CD4-positive, CD25-positive, alpha-beta regulatory T cell (primary cell): ENCODE measurements at regions not wholly inside any gene's neighbourhood (a gene's known extent, or its start where the extent isn't known, plus 50 kb on each side); places are given as distances from the start of the nearest gene placed in this dataset.
A peak's percentile ranks its signal among the peaks of the same experiment; 100 is the strongest.
"Not testable (repeated sequence)": the region's sequence is repeated elsewhere in the genome, so short reads cannot be mapped to it uniquely, and the experiment has no call there.

ENCODE experiments used
- ATAC-seq, 2 donors: fragments of 150-1000 bp; cut with Tn5 transposase; one replicate each; pipeline ENCODE4 v1.10.0; 2021; ENCODE audit warnings: low read depth in 2 of 2, moderate number of reproducible peaks in 2 of 2, moderate library complexity in 1 of 2
- DNase-seq, 3 donors: peaks; one replicate each; pipeline versions ENCODE4 v3.0.0 to v3.0.0-alpha.2; 2012 to 2022; ENCODE audit warnings: mixed read lengths in 1 of 3
- H3K27ac ChIP-seq: one replicate; pipeline ENCODE4 v1.7.0; 2013; ENCODE audit warnings: mild to moderate bottlenecking, low read length; ENCODE audit not compliant: insufficient read depth, poor library complexity, severe bottlenecking
- H3K27me3 ChIP-seq: one replicate; pipeline ENCODE4 v1.7.0; 2013; ENCODE audit warnings: low read length; ENCODE audit not compliant: control insufficient read depth, insufficient read depth
- H3K36me3 ChIP-seq: one replicate; pipeline ENCODE4 v1.7.0; 2013; ENCODE audit warnings: mild to moderate bottlenecking, low read length, moderate library complexity; ENCODE audit not compliant: control insufficient read depth, insufficient read depth
- H3K4me1 ChIP-seq: 2 replicates; pipeline ENCODE4 v1.7.0; 2013; ENCODE audit warnings: mild to moderate bottlenecking, low read length; ENCODE audit not compliant: insufficient read depth, control insufficient read depth, poor library complexity, severe bottlenecking
- H3K4me3 ChIP-seq: one replicate; pipeline ENCODE4 v1.7.0; 2013; ENCODE audit warnings: low read depth, mild to moderate bottlenecking, low read length, moderate library complexity
- H3K9me3 ChIP-seq, 2 experiments: 1 replicate in 1 of 2; 2 replicates in 1 of 2; pipeline ENCODE4 v1.7.0; 2013; ENCODE audit warnings: low read length in 2 of 2, mild to moderate bottlenecking in 1 of 2, moderate library complexity in 1 of 2; ENCODE audit not compliant: control insufficient read depth in 2 of 2
- H3K27ac Mint-ChIP-seq, 3 donors: one replicate each; pipeline ENCODE4 v1.8.0; 2020 to 2022; ENCODE audit warnings: mild to moderate bottlenecking in 3 of 3, mixed read lengths in 3 of 3, moderate library complexity in 2 of 3
- H3K27me3 Mint-ChIP-seq: one replicate; pipeline ENCODE4 v1.8.0; 2022; ENCODE audit warnings: mild to moderate bottlenecking, mixed read lengths
- H3K36me3 Mint-ChIP-seq: one replicate; pipeline ENCODE4 v1.8.0; 2020; ENCODE audit warnings: mixed read lengths
- H3K4me1 Mint-ChIP-seq, 4 donors: one replicate each; pipeline ENCODE4 v1.8.0; 2020 to 2022; ENCODE audit warnings: mixed read lengths in 4 of 4, mild to moderate bottlenecking in 1 of 4
- H3K4me3 Mint-ChIP-seq, 4 donors: one replicate each; pipeline ENCODE4 v1.8.0; 2020 to 2022; ENCODE audit warnings: mild to moderate bottlenecking in 4 of 4, mixed read lengths in 4 of 4, moderate library complexity in 3 of 4
- H3K9me3 Mint-ChIP-seq, 7 donors: one replicate each; pipeline ENCODE4 v1.8.0; 2020 to 2022; ENCODE audit warnings: mixed read lengths in 7 of 7, mild to moderate bottlenecking in 3 of 7, moderate library complexity in 2 of 7

DNA sequence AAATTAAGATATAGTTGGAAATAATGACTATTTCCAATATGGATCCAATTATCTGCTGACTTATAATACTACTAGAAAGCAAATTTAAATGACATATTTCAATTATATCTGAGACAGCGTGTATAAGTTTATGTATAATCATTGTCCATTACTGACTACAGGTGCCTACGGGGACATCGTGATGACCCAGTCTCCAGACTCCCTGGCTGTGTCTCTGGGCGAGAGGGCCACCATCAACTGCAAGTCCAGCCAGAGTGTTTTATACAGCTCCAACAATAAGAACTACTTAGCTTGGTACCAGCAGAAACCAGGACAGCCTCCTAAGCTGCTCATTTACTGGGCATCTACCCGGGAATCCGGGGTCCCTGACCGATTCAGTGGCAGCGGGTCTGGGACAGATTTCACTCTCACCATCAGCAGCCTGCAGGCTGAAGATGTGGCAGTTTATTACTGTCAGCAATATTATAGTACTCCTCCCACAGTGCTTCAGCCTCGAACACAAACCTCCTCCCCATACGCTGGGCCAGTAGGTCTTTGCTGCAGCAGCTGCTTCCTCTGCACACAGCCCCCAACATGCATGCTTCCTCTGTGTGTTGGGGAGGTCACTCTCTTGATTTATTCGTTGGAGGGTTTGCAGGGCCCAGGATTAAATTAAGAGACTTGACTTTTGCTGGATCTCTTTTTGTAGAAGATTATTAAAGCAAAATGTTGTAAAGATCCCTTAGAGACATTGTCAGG is 194.4 kb downstream of the RPIA start:
- H3K27me3 Mint-ChIP-seq = peaks cover 22% of the 10 kb centered on the region
- no peak overlapping the region for H3K4me3 ChIP-seq
- no peaks in the 10 kb centered on the region for H3K4me1 Mint-ChIP-seq
- no peaks in the 10 kb centered on the region for H3K36me3 ChIP-seq
- H3K27ac ChIP-seq = no peak overlapping the region
- no peak overlapping the region for H3K27ac Mint-ChIP-seq
- H3K9me3 Mint-ChIP-seq = peaks cover 0 to 4% (median 0%) of the 10 kb centered on the region in 7 donors
- no peaks in the 10 kb centered on the region for H3K4me1 ChIP-seq
- H3K9me3 ChIP-seq = no peaks in the 10 kb centered on the region
- H3K4me3 Mint-ChIP-seq = no peak overlapping the region
- H3K27me3 ChIP-seq = peaks cover 6% of the 10 kb centered on the region
- no peaks in the 10 kb centered on the region for H3K36me3 Mint-ChIP-seq
- peak in 1 of 2 donors; percentile 39 for ATAC-seq
- DNase-seq = no peak

DNA sequence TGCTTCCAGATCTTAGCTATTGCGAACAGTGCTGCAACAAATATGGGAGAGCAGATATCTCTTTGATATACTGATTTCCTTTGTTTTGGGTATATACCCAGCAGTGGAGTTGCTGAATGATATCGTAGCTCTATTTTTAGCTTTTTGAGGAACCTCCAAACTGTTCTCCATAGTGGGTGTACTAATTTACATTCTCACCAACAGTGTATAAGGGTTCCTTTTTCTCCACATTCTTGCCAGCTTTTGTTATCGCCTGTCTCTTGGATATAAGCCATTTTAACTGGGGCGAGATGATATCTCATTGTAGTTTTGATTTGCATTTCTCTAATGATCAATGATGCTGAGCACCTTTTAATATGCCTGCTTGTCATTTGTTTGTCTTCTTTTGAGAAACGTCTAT is 196.0 kb downstream of the RPIA start:
- H3K27me3 ChIP-seq, H3K4me1 Mint-ChIP-seq, H3K27ac ChIP-seq: not testable (repeated sequence)

DNA sequence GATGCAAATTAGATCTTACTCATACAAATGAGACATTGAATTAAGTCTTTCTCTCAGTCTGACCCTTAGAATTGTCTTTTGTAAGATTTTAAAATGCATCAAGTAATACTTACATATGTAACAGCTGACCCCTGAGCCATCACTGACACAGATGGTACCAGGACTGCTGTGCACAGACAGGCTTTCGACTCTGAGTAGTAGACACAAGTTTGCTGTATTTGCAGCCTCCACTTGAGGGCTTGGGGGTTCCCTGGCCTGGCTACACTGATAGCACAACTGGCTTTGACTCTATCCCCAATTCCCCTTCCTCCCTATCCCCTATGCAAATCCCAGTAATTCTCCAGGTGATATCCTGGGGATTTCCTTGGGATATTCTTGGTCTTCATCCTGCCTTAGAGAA is 200.7 kb downstream of the RPIA start:
- H3K36me3 Mint-ChIP-seq = no peaks in the 10 kb centered on the region
- no peak overlapping the region for H3K27ac Mint-ChIP-seq
- H3K27me3 Mint-ChIP-seq = no peaks in the 10 kb centered on the region

More for the DNA sequence above, 196.0 kb downstream of the RPIA start:
- H3K4me1 ChIP-seq, H3K36me3 ChIP-seq, H3K9me3 ChIP-seq, DNase-seq, H3K27ac Mint-ChIP-seq, H3K9me3 Mint-ChIP-seq, H3K4me3 ChIP-seq, H3K36me3 Mint-ChIP-seq, H3K27me3 Mint-ChIP-seq, H3K4me3 Mint-ChIP-seq, ATAC-seq: not testable (repeated sequence)

DNA sequence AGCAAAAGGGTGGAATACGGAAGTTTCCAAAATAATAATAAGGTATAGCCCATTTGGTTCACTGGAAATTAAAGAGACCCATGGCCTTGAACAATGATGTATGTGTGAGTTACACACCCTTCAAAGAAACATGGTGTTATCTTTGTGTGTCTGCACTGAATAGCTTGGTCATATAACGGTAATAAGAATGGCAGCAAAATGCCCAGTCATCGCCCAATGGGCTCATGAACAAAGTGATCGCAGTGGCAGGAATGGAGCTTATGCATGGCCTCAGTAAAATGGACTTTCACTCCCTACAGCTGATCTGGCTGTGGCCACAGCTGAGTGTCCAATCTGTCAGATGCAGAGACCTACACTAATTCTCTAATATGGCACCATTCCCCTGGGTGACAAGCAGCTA is 201.3 kb downstream of the RPIA start:
- Mint-ChIP-seq H3K27me3 (no peaks in the 10 kb centered on the region), H3K36me3 (no peaks in the 10 kb centered on the region), H3K27ac (no peak overlapping the region), H3K4me1 (no peaks in the 10 kb centered on the region), H3K4me3 (no peak overlapping the region), H3K9me3 (no peaks in the 10 kb centered on the region)
- DNase-seq = no peak
- H3K4me3 ChIP-seq = no peak overlapping the region
- peaks cover 9% of the 10 kb centered on the region for H3K27me3 ChIP-seq
- H3K27ac ChIP-seq = no peak overlapping the region
- no peaks in the 10 kb centered on the region for H3K9me3 ChIP-seq
- no peaks in the 10 kb centered on the region for H3K36me3 ChIP-seq
- ATAC-seq = no peak
- H3K4me1 ChIP-seq = no peaks in the 10 kb centered on the region

More for the DNA sequence above, 200.7 kb downstream of the RPIA start:
- Histone ChIP-seq H3K4me1 (no peaks in the 10 kb centered on the region), H3K4me3 (no peak overlapping the region), H3K27ac (no peak overlapping the region), H3K9me3 (no peaks in the 10 kb centered on the region), H3K36me3 (no peaks in the 10 kb centered on the region), H3K27me3 (peaks cover 4% of the 10 kb centered on the region)
- Mint-ChIP-seq H3K4me3 (no peak overlapping the region), H3K9me3 (no peaks in the 10 kb centered on the region), H3K4me1 (no peaks in the 10 kb centered on the region)
- DNase-seq (no peak), ATAC-seq (no peak)

DNA sequence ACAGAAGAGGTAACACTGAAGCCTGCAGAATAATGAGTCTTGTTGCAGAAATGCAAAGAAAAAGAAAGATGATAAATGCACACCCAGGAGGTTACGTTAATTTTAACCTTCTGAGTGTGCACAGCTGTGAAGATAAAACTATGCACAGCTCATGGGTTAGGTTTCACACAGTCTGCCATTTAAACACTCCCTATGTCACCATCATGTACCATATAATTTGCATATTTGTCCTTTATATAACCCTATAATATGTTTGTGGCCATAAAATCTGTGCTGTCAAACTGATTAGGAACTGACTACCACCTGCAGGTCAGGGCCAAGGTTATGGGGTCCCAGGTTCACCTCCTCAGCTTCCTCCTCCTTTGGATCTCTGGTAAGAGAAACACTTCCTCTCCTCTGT is 205.5 kb downstream of the RPIA start:
- H3K36me3 ChIP-seq = no peaks in the 10 kb centered on the region
- Mint-ChIP-seq H3K4me1 (no peaks in the 10 kb centered on the region), H3K4me3 (no peak overlapping the region), H3K9me3 (peaks cover 0 to 3% (median 0%) of the 10 kb centered on the region in 7 donors), H3K27me3 (peaks cover 15% of the 10 kb centered on the region), H3K36me3 (no peaks in the 10 kb centered on the region), H3K27ac (no peak overlapping the region)
- peaks cover 16% of the 10 kb centered on the region for H3K27me3 ChIP-seq
- no peak overlapping the region for H3K4me3 ChIP-seq
- ATAC-seq (no peak), DNase-seq (no peak)
- no peak overlapping the region for H3K27ac ChIP-seq
- H3K4me1 ChIP-seq = no peaks in the 10 kb centered on the region
- no peaks in the 10 kb centered on the region for H3K9me3 ChIP-seq

DNA sequence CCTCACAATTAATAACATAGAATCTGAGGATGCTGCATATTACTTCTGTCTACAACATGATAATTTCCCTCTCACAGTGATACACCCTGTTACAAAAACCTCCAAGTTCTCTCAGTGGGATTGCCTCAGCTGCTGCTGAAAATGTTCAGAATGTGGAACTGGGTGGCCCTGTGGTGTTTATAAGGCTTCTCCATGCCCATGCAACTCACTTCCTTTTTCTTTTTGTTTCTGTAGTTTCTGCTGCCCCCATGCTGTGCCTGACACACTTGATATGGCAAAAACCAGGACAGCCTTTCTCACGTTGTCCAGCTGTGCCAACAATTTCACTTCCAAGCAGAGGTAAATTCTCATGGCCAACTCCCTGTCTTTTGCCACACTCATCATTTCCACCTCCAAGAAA is 206.2 kb downstream of the RPIA start:
- no peak for DNase-seq
- ATAC-seq = no peak
- no peak overlapping the region for H3K27ac Mint-ChIP-seq

DNA sequence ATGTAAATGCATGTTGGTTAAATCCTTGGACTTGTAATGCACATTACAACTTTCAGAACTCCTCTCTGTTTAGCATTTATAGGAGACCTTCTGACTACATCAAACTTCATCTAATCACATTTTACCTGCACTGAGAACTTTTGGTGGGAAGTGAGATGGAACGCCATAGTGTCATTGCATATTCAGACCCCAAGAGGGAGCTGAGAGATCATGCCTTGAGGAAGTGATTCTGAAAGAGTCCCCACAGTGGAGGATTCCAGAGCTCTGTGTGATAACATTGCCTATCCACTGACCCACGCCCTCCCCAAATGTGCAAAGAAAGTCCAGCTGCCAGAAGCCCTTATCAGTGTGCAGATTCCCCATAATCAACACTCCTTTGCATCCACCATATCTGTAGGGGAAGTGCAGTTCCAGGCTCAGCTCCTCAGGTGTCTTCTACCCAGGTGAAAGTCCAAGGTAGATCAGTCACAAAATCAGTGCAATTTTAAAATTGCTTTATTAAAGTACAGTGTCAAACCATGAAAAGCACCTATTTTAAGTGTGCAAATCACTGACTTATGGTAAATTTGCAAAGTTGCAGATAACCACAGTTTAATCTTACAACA is 212.4 kb downstream of the RPIA start:
- Histone ChIP-seq H3K4me1 (no peaks in the 10 kb centered on the region), H3K27me3 (peaks cover 12% of the 10 kb centered on the region), H3K27ac (no peak overlapping the region), H3K36me3 (no peaks in the 10 kb centered on the region), H3K4me3 (no peak overlapping the region), H3K9me3 (no peaks in the 10 kb centered on the region)
- peaks cover 0 to 3% (median 0%) of the 10 kb centered on the region in 7 donors for H3K9me3 Mint-ChIP-seq
- no peak overlapping the region for H3K4me3 Mint-ChIP-seq
- no peaks in the 10 kb centered on the region for H3K4me1 Mint-ChIP-seq
- no peak overlapping the region for H3K27ac Mint-ChIP-seq
- no peaks in the 10 kb centered on the region for H3K36me3 Mint-ChIP-seq
- ATAC-seq (no peak), DNase-seq (peak in 1 of 3 donors; percentile 41)
- H3K27me3 Mint-ChIP-seq = peaks cover 21% of the 10 kb centered on the region

More for the DNA sequence above, 206.2 kb downstream of the RPIA start:
- Histone ChIP-seq H3K9me3 (no peaks in the 10 kb centered on the region), H3K27ac (no peak overlapping the region), H3K36me3 (no peaks in the 10 kb centered on the region), H3K4me3 (no peak overlapping the region), H3K4me1 (no peaks in the 10 kb centered on the region), H3K27me3 (peaks cover 19% of the 10 kb centered on the region)
- Mint-ChIP-seq H3K4me3 (no peak overlapping the region), H3K4me1 (no peaks in the 10 kb centered on the region), H3K9me3 (peaks cover 0 to 3% (median 0%) of the 10 kb centered on the region in 7 donors), H3K27me3 (peaks cover 17% of the 10 kb centered on the region), H3K36me3 (no peaks in the 10 kb centered on the region)

DNA sequence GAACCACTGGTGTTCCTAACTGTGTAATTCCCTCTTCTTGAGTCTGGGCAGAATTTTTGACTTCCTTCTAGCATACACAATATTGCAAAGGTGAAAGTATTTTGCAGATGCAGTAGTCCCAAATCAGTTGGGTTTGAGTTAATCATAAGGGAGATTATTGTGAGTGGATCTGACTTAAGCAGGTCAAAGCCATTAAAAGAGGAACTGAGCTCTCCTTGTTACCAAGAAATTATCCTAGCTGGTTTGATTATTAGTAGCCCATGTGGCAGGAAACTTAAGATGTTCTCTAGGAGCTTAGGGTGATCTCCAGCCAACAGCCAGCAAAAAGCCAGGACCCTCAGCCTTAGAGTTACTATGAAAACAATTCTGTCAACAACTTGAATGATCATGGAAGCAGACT is 221.8 kb downstream of the RPIA start:
- peaks cover 11% of the 10 kb centered on the region for H3K27me3 Mint-ChIP-seq
- Histone ChIP-seq H3K27ac (no peak overlapping the region), H3K9me3 (no peaks in the 10 kb centered on the region), H3K27me3 (peaks cover 15% of the 10 kb centered on the region), H3K4me1 (no peaks in the 10 kb centered on the region), H3K4me3 (no peak overlapping the region), H3K36me3 (no peaks in the 10 kb centered on the region)
- no peaks in the 10 kb centered on the region for H3K4me1 Mint-ChIP-seq
- ATAC-seq (no peak), DNase-seq (no peak)
- no peak overlapping the region for H3K27ac Mint-ChIP-seq
- peaks cover 0 to 4% (median 0%) of the 10 kb centered on the region in 7 donors for H3K9me3 Mint-ChIP-seq
- no peak overlapping the region for H3K4me3 Mint-ChIP-seq
- no peaks in the 10 kb centered on the region for H3K36me3 Mint-ChIP-seq
